ENCODE measurements at regions not wholly inside any gene's neighbourhood (a gene's known extent, or its start where the extent isn't known, plus 50 kb on each side); places are given as distances from the start of the nearest gene placed in this dataset.

- Histone ChIP-seq H3K4me3 (ENCODE audit: extremely low read depth in 1 of 4, insufficient read depth in 2 of 4, low read depth in 3 of 4, low read length in 4 of 4) (no peak overlapping the region), H2BK20ac (ENCODE audit: low read length) (no peak overlapping the region), H3K9me3 (ENCODE audit: insufficient read depth in 2 of 2, low read depth in 1 of 2, low read length in 1 of 2) (no peaks in the 10 kb centered on the region), H3K9ac (replicated peaks in 1 of 4; ENCODE audit: extremely low read depth in 1 of 4, low read depth in 3 of 4, low read length in 3 of 4) (no peak overlapping the region), H3K23me2 (ENCODE audit: low read depth, low read length) (no peaks in the 10 kb centered on the region), H3K36me3 (ENCODE audit: control insufficient read depth in 2 of 4, insufficient read depth in 4 of 4, low read length in 3 of 4) (no peaks in the 10 kb centered on the region), H3K79me1 (ENCODE audit: low read depth, low read length) (no peaks in the 10 kb centered on the region), H2BK15ac (ENCODE audit: low read length) (no peak overlapping the region), H4K20me1 (replicated peaks in 1 of 2; ENCODE audit: control insufficient read depth in 1 of 2, insufficient read depth in 2 of 2, low read length in 2 of 2) (no peaks in the 10 kb centered on the region), H3K23ac (ENCODE audit: insufficient read length) (no peak overlapping the region), H2BK120ac (replicated peaks; ENCODE audit: low read depth, low read length) (no peak overlapping the region), H2AK5ac (ENCODE audit: low read depth, low read length) (no peak overlapping the region), H4K5ac (ENCODE audit: insufficient read length, low read depth, low read length) (no peak overlapping the region), H3K79me2 (ENCODE audit: control insufficient read depth in 1 of 2, insufficient read depth in 2 of 2, low read length in 2 of 2) (no peaks in the 10 kb centered on the region), H3K4me2 (ENCODE audit: insufficient read depth in 1 of 2, low read depth in 2 of 2, low read length in 2 of 2) (no peak overlapping the region), H3K18ac (ENCODE audit: extremely low read depth, low read length) (no peak overlapping the region), H4K8ac (ENCODE audit: extremely low read depth, insufficient read depth, low read length) (no peak overlapping the region), H3K27ac (ENCODE audit: low read depth, low read length) (no peak overlapping the region), H3K56ac (replicated peaks; ENCODE audit: insufficient read length, low read depth, low read length) (no peak overlapping the region), H3K4ac (replicated peaks; ENCODE audit: insufficient read length, low read depth, low read length) (no peak overlapping the region), H3K4me1 (replicated peaks in 1 of 4; ENCODE audit: control insufficient read depth in 3 of 4, insufficient read depth in 4 of 4, low read length in 3 of 4) (no peaks in the 10 kb centered on the region), H3K14ac (ENCODE audit: insufficient read length) (no peak overlapping the region), H4K91ac (replicated peaks; ENCODE audit: insufficient read length, low read length) (no peak overlapping the region), H2BK5ac (ENCODE audit: low read depth, low read length) (no peak overlapping the region), H3K27me3 (replicated peaks in 1 of 4; ENCODE audit: control insufficient read depth in 3 of 4, extremely low read depth in 1 of 4, insufficient read depth in 3 of 4, low read length in 3 of 4) (no peaks in the 10 kb centered on the region), H2AFZ (ENCODE audit: low read length) (no peak overlapping the region), H2BK12ac (ENCODE audit: low read depth, low read length) (no peak overlapping the region)
- 85% methylated on average over 2 of the region's 2 CpGs; no CpG with 5 or more reads in 1 of the 2 experiments for WGBS, 2 experiments (ENCODE audit: extremely low coverage in 1 of 2, insufficient coverage in 1 of 2, insufficient read length in 1 of 2, insufficient replicate concordance in 2 of 2, low coverage in 1 of 2, low lambda C conversion rate in 2 of 2, missing lambda C conversion rate in 1 of 2)
- POLR2A ChIA-PET (ENCODE audit: partially characterized antibody), result no interaction called here
- TF ChIP-seq POLR2A (IDR thresholded peaks at IDR 0.05; ENCODE audit: control extremely low read depth in 1 of 2, low read depth in 2 of 2, low read length in 2 of 2), result no peak
- no peak for TF ChIP-seq SP2 (IDR thresholded peaks at IDR 0.05; ENCODE audit: low read length)
- TF ChIP-seq USF2 (IDR thresholded peaks at IDR 0.05; ENCODE audit: low read length), result no peak
- CTCF ChIA-PET (ENCODE audit: partially characterized antibody), result no interaction called here
- no peak for FAIRE-seq
- no peak for DNase-seq (ENCODE audit: low read depth in 1 of 2, low spot score in 2 of 2)
Measured at GRCh38 chr3:88364926-88365325, 215.2 kb downstream of the C3orf38 start.

Measured in H1 (cell line).